Type B pancreatic cell (in vitro differentiated cells): ENCODE measurements at regions not wholly inside any gene's neighbourhood (a gene's known extent, or its start where the extent isn't known, plus 50 kb on each side); places are given as distances from the start of the nearest gene placed in this dataset.
"Not testable (repeated sequence)": the region's sequence is repeated elsewhere in the genome, so short reads cannot be mapped to it uniquely, and the experiment has no call there.

Experiments used
- DNase-seq: peaks from one replicate; pipeline ENCODE4 v3.0.0; 2021; ENCODE audit warnings: mixed read lengths; ENCODE audit not compliant: unreplicated experiment; ENCODE audit errors: extremely low spot score
- H3K27ac Mint-ChIP-seq: 2 replicates; pipeline ENCODE4 v1.8.0; 2021; ENCODE audit warnings: mild to moderate bottlenecking, mixed read lengths
- H3K27me3 Mint-ChIP-seq: 2 replicates; pipeline ENCODE4 v1.8.0; 2021; ENCODE audit warnings: mixed read lengths
- H3K36me3 Mint-ChIP-seq: 2 replicates; pipeline ENCODE4 v1.8.0; 2021; ENCODE audit warnings: mixed read lengths
- H3K4me1 Mint-ChIP-seq: one replicate; pipeline ENCODE4 v1.8.0; 2021; ENCODE audit warnings: mixed read lengths; ENCODE audit not compliant: unreplicated experiment
- H3K4me3 Mint-ChIP-seq: 2 replicates; pipeline ENCODE4 v1.8.0; 2021; ENCODE audit warnings: mild to moderate bottlenecking, mixed read lengths
- H3K9me3 Mint-ChIP-seq: 2 replicates; pipeline ENCODE4 v1.8.0; 2021; ENCODE audit warnings: mixed read lengths
- CTCF ChIP-seq: fragments of 200-600 bp; sonication (generic); conservative IDR thresholded peaks from 2 replicates; pipeline ENCODE4 v1.5.0; 2021; ENCODE audit warnings: antibody characterized with exemption, mild to moderate bottlenecking

GRCh38 chr2:52475590-52475989 lies 1292.0 kb upstream of the CHAC2 start:
- Mint-ChIP-seq H3K4me1 (no peaks in the 10 kb centered on the region), H3K27ac (no peak overlapping the region), H3K9me3 (no peaks in the 10 kb centered on the region), H3K27me3 (no peaks in the 10 kb centered on the region), H3K36me3 (no peaks in the 10 kb centered on the region), H3K4me3 (no peak overlapping the region)
- DNase-seq = no peak
- TF ChIP-seq CTCF = no peak

GRCh38 chr2:52474091-52474490 lies 1293.5 kb upstream of the CHAC2 start:
- H3K27ac Mint-ChIP-seq = no peak overlapping the region
- no peak for DNase-seq
- no peak for TF ChIP-seq CTCF
- no peak overlapping the region for H3K4me3 Mint-ChIP-seq
- no peaks in the 10 kb centered on the region for H3K9me3 Mint-ChIP-seq
- H3K4me1 Mint-ChIP-seq = no peaks in the 10 kb centered on the region
- no peaks in the 10 kb centered on the region for H3K27me3 Mint-ChIP-seq
- H3K36me3 Mint-ChIP-seq = no peaks in the 10 kb centered on the region

- no peak for DNase-seq
- Mint-ChIP-seq H3K36me3 (no peaks in the 10 kb centered on the region), H3K9me3 (no peaks in the 10 kb centered on the region), H3K27ac (no peak overlapping the region), H3K27me3 (no peaks in the 10 kb centered on the region), H3K4me1 (no peaks in the 10 kb centered on the region), H3K4me3 (no peak overlapping the region)
- TF ChIP-seq CTCF = no peak
Measured at GRCh38 chr2:52473526-52473925, 1294.1 kb upstream of the CHAC2 start.

- H3K4me3 Mint-ChIP-seq, H3K27me3 Mint-ChIP-seq, H3K4me1 Mint-ChIP-seq, H3K9me3 Mint-ChIP-seq, DNase-seq, H3K36me3 Mint-ChIP-seq, H3K27ac Mint-ChIP-seq: not testable (repeated sequence)
Measured at GRCh38 chr2:52470457-52470856, 1297.1 kb upstream of the CHAC2 start.

GRCh38 chr2:52467189-52467588 lies 1300.4 kb upstream of the CHAC2 start:
- H3K4me3 Mint-ChIP-seq = no peak overlapping the region
- no peak overlapping the region for H3K27ac Mint-ChIP-seq
- no peaks in the 10 kb centered on the region for H3K9me3 Mint-ChIP-seq
- no peak for DNase-seq
- H3K4me1 Mint-ChIP-seq = no peaks in the 10 kb centered on the region
- no peaks in the 10 kb centered on the region for H3K27me3 Mint-ChIP-seq
- no peaks in the 10 kb centered on the region for H3K36me3 Mint-ChIP-seq
- TF ChIP-seq CTCF = no peak

- Mint-ChIP-seq H3K9me3 (no peaks in the 10 kb centered on the region), H3K27me3 (no peaks in the 10 kb centered on the region), H3K4me1 (no peaks in the 10 kb centered on the region), H3K4me3 (no peak overlapping the region), H3K36me3 (no peaks in the 10 kb centered on the region), H3K27ac (no peak overlapping the region)
- TF ChIP-seq CTCF = no peak
- no peak for DNase-seq
Measured at GRCh38 chr2:52465287-52465686, 1302.3 kb upstream of the CHAC2 start.
